ENCODE measurements at regions not wholly inside any gene's neighbourhood (a gene's known extent, or its start where the extent isn't known, plus 50 kb on each side); places are given as distances from the start of the nearest gene placed in this dataset.
"Not testable (repeated sequence)": the region's sequence is repeated elsewhere in the genome, so short reads cannot be mapped to it uniquely, and the experiment has no call there.

DNA sequence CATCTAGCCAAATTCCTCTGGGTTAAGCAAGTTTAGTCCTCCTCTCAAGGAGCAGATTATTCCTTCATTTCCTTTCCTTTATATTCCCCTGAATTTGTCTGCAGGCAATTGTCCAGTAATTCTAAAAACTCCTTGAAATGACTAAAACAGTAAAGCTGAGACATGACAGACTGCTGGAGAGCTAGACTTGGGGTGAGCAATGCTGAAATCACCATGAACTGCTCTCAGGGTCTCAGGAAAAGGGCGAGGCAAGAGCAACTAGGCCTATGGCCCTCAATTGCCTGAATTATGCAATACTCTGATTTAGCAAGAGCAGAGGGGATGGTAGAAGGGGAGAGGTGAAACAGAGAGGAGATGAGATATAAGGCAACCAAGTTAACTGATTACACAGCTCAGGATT lies 172.9 kb upstream of the NREP start:
- no peaks in the 10 kb centered on the region for H3K9me3 Mint-ChIP-seq
- H3K27ac Mint-ChIP-seq, result no peak overlapping the region
- no peaks in the 10 kb centered on the region for H3K4me1 Mint-ChIP-seq
- no peak overlapping the region for H3K4me3 Mint-ChIP-seq
- no peaks in the 10 kb centered on the region for H3K27me3 Mint-ChIP-seq
- DNase-seq (no peak), ATAC-seq (no peak)

DNA sequence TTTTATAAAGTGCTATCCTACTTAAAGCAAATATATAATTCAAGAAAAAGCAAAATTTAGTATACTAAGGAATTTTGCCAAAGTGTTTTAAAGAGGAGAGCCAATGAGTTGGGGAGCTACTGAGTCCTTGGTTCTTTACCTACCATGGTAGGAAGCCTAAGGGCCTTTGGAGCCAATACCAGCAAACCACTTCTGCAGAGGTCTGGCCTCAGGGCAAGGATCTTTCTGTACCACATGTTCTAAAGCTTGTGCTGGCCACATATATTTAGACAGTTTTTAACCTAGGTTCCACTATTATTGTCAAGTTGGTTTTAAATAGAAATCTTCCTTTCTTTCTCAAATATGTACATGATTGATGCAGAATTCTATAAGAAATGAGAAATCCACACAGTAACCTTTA lies 172.3 kb upstream of the NREP start:
- H3K9me3 Mint-ChIP-seq, result no peaks in the 10 kb centered on the region
- ATAC-seq (no peak), DNase-seq (no peak)
- H3K4me1 Mint-ChIP-seq, result no peaks in the 10 kb centered on the region
- no peaks in the 10 kb centered on the region for H3K27me3 Mint-ChIP-seq
- no peak overlapping the region for H3K4me3 Mint-ChIP-seq
- H3K27ac Mint-ChIP-seq, result no peak overlapping the region

DNA sequence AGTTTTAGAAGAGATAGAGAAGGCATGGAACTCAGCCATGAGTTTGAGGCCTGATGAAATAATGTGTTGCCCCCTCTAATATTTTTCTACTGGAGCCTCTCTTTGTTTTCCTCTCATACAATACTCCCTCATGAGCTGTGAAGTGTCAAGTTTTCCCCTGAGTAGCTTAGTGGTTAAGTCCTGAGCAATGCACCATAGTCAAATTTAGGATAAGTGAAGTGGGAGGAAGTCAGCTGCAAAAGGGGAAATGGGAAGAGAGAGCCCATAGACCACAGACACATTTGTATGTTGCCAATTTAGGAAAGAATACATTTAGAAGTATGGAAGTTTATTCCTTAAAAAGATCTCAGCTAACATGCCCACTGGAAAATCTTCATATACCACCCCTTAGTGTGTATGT lies 171.5 kb upstream of the NREP start:
- Mint-ChIP-seq H3K4me3 (no peak overlapping the region), H3K27me3 (no peaks in the 10 kb centered on the region), H3K4me1 (no peaks in the 10 kb centered on the region), H3K9me3 (no peaks in the 10 kb centered on the region), H3K27ac (no peak overlapping the region)
- ATAC-seq (no peak), DNase-seq (no peak)

DNA sequence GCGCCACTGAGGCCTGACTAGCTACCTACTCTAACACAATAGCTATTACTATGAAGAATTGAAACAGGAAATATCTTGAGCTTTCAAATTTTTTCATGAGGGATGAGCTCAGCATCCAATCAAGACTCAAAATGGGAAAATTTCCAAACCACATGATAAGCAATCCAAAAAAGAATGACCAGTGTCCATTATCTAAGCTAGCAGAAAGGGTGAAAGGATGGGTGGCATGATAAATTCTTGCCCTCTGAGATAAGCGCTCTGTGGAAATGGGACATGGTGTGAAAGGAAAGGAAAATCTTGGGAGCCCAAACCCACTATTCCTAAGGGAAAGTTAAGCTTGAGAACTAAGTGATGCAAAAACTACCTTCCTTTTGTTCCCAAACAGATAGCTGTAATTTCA lies 170.2 kb upstream of the NREP start:
- Mint-ChIP-seq H3K27ac (peak overlapping the region in 1 of 2 donors; percentile 80), H3K27me3 (no peaks in the 10 kb centered on the region)
- no peak for ATAC-seq

GRCh38 chr5:111926026-111926425 lies 169.0 kb upstream of the NREP start:
- ATAC-seq, result no peak
- H3K27ac Mint-ChIP-seq, result no peak overlapping the region
- H3K9me3 Mint-ChIP-seq, result no peaks in the 10 kb centered on the region
- H3K4me3 Mint-ChIP-seq, result no peak overlapping the region
- no peaks in the 10 kb centered on the region for H3K4me1 Mint-ChIP-seq
- H3K27me3 Mint-ChIP-seq, result no peaks in the 10 kb centered on the region
- no peak for DNase-seq

More for the DNA sequence above, 170.2 kb upstream of the NREP start:
- no peaks in the 10 kb centered on the region for H3K9me3 Mint-ChIP-seq
- no peak for DNase-seq
- H3K4me1 Mint-ChIP-seq, result no peaks in the 10 kb centered on the region
- no peak overlapping the region for H3K4me3 Mint-ChIP-seq

GRCh38 chr5:111922344-111922743 lies 165.3 kb upstream of the NREP start:
- no peaks in the 10 kb centered on the region for H3K4me1 Mint-ChIP-seq
- no peaks in the 10 kb centered on the region for H3K27me3 Mint-ChIP-seq
- peaks cover 0 to 6% of the 10 kb centered on the region in 2 donors for H3K9me3 Mint-ChIP-seq
- no peak overlapping the region for H3K27ac Mint-ChIP-seq
- DNase-seq, result no peak
- ATAC-seq, result no peak
- H3K4me3 Mint-ChIP-seq, result no peak overlapping the region

DNA sequence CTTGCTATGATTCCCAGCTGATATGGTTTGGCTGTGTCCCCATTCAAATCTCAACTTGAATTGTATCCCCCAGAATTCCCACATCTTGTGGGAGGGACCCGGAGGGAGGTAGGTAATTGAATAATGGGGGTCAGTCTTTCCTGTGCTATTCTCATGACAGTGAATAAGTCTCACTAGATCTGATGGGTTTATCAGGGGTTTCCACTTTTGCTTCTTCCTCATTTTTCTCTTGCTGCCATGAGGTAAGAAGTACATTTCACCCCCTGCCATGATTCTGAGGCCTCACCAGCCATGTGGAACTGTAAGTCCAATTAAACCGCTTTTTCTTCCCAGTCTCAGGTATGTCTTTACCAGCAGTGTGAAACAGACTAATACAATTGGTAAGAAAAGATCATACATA lies 164.7 kb upstream of the NREP start:
- not testable (repeated sequence) for H3K4me1 Mint-ChIP-seq, H3K9me3 Mint-ChIP-seq, ATAC-seq, H3K4me3 Mint-ChIP-seq, H3K27ac Mint-ChIP-seq, H3K27me3 Mint-ChIP-seq, DNase-seq

- DNase-seq (no peak), ATAC-seq (no peak)
- peaks cover 7% of the 10 kb centered on the region for H3K27me3 Mint-ChIP-seq
- H3K9me3 Mint-ChIP-seq, result peaks cover 0 to 6% of the 10 kb centered on the region in 2 donors
- H3K4me1 Mint-ChIP-seq, result no peaks in the 10 kb centered on the region
- no peak overlapping the region for H3K4me3 Mint-ChIP-seq
- no peak overlapping the region for H3K27ac Mint-ChIP-seq
Observed at GRCh38 chr5:111914966-111915636, 158.1 kb upstream of the NREP start.

- Mint-ChIP-seq H3K4me3 (no peak overlapping the region), H3K27ac (no peak overlapping the region), H3K4me1 (no peaks in the 10 kb centered on the region), H3K27me3 (no peaks in the 10 kb centered on the region), H3K9me3 (peaks cover 6 to 17% of the 10 kb centered on the region in 2 donors)
- no peak for ATAC-seq
- no peak for DNase-seq
Observed at GRCh38 chr5:111902436-111902835, 145.4 kb upstream of the NREP start.

DNA sequence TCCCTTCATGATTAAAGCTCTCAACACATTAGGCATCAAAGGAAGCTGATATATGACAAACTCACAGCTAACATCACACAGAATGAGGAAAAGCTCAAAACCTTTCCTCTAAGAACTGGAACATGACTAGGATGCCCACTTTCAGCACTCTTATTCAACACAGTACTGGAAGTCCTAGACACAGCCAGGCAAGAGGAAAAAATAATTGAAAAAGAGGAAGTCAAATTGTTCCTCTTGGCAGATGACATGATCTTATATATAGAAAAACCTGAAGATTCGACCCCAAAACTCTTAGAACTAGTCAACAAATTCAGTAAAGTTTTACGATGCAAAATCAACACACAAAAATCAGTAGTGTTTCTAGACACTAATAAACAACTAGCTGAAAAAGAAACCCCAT lies 144.3 kb upstream of the NREP start:
- H3K4me1 Mint-ChIP-seq, result no peaks in the 10 kb centered on the region
- no peak overlapping the region for H3K27ac Mint-ChIP-seq
- no peak overlapping the region for H3K4me3 Mint-ChIP-seq
- H3K27me3 Mint-ChIP-seq, result no peaks in the 10 kb centered on the region
- peaks cover 6 to 17% of the 10 kb centered on the region in 2 donors for H3K9me3 Mint-ChIP-seq
- no peak for DNase-seq
- no peak for ATAC-seq

GRCh38 chr5:111892949-111893348 lies 136.0 kb upstream of the NREP start:
- no peak for DNase-seq
- ATAC-seq, result no peak
- Mint-ChIP-seq H3K27me3 (no peaks in the 10 kb centered on the region), H3K27ac (no peak overlapping the region), H3K9me3 (peaks cover 12 to 22% of the 10 kb centered on the region in 2 donors), H3K4me3 (no peak overlapping the region), H3K4me1 (no peaks in the 10 kb centered on the region)

- no peaks in the 10 kb centered on the region for H3K4me1 Mint-ChIP-seq
- no peak overlapping the region for H3K27ac Mint-ChIP-seq
- no peaks in the 10 kb centered on the region for H3K27me3 Mint-ChIP-seq
- H3K9me3 Mint-ChIP-seq, result peaks cover 11 to 19% of the 10 kb centered on the region in 2 donors
- ATAC-seq, result no peak
- H3K4me3 Mint-ChIP-seq, result no peak overlapping the region
- no peak for DNase-seq
Observed at GRCh38 chr5:111887706-111888105, 130.7 kb upstream of the NREP start.

DNA sequence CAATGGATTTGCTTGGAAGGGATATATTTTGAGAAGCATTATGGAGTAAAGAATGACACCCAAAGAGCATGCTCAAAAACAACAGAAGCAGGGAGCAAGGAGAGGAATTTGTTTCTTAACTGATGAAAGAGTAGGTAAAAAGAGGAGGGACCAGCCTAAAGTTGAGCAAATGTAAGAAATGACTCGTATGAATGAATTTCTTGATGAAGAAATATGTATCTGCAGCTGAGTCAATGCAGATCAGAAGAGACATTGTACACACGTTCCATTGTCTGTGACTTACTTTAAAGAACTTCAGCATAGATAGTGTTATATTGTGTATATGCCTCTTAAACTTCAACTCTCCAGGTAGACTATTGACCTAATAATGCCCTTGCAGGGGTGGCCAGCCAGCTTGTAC lies 112.7 kb upstream of the NREP start:
- ATAC-seq (no peak), DNase-seq (no peak)
- H3K4me3 Mint-ChIP-seq, result no peak overlapping the region
- no peaks in the 10 kb centered on the region for H3K4me1 Mint-ChIP-seq
- no peaks in the 10 kb centered on the region for H3K9me3 Mint-ChIP-seq
- no peak overlapping the region for H3K27ac Mint-ChIP-seq
- no peaks in the 10 kb centered on the region for H3K27me3 Mint-ChIP-seq

DNA sequence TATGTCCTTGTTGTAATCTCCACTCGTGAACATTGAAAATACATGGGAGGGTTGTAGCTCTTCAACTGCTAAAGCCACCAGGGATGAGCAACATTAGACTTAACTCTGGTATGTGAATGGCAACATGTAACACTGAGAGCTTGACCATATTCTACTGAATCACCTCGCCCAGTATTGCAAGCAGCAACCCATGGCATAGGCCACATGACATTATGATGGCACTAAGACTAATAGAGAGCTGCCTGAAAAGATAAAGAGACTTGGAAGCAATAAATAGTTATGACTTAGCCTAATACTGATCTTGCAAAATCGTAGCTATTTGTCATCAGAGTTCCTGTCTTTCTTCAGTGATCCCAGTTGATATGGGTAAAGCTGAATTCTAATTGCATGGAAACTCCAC lies 108.4 kb upstream of the NREP start:
- H3K4me3 Mint-ChIP-seq, result no peak overlapping the region
- ATAC-seq, result no peak

GRCh38 chr5:111863801-111864200 lies 106.8 kb upstream of the NREP start:
- DNase-seq (no peak), ATAC-seq (no peak)
- Mint-ChIP-seq H3K27ac (no peak overlapping the region), H3K27me3 (peaks cover 7% of the 10 kb centered on the region), H3K4me1 (no peaks in the 10 kb centered on the region), H3K9me3 (no peaks in the 10 kb centered on the region), H3K4me3 (no peak overlapping the region)

More for the DNA sequence above, 108.4 kb upstream of the NREP start:
- Mint-ChIP-seq H3K27me3 (no peaks in the 10 kb centered on the region), H3K27ac (no peak overlapping the region), H3K4me1 (no peaks in the 10 kb centered on the region), H3K9me3 (no peaks in the 10 kb centered on the region)
- no peak for DNase-seq

GRCh38 chr5:111859533-111860270 lies 102.7 kb upstream of the NREP start:
- Mint-ChIP-seq H3K4me3 (no peak overlapping the region), H3K27ac (no peak overlapping the region), H3K27me3 (peaks cover 8% of the 10 kb centered on the region), H3K4me1 (no peaks in the 10 kb centered on the region), H3K9me3 (no peaks in the 10 kb centered on the region)
- no peak for DNase-seq
- no peak for ATAC-seq

GRCh38 chr5:111859031-111859430 lies 102.0 kb upstream of the NREP start:
- H3K27me3 Mint-ChIP-seq, result peaks cover 8% of the 10 kb centered on the region
- ATAC-seq (no peak), DNase-seq (no peak)
- no peaks in the 10 kb centered on the region for H3K9me3 Mint-ChIP-seq
- H3K4me1 Mint-ChIP-seq, result no peaks in the 10 kb centered on the region
- no peak overlapping the region for H3K27ac Mint-ChIP-seq
- no peak overlapping the region for H3K4me3 Mint-ChIP-seq
